Panc1 (cell line): ENCODE measurements at regions not wholly inside any gene's neighbourhood (a gene's known extent, or its start where the extent isn't known, plus 50 kb on each side); places are given as distances from the start of the nearest gene placed in this dataset.

Experiments used
- ATAC-seq: fragments of 200-7000 bp; cut with Tn5 transposase; 2 replicates; pipeline ENCODE4 v1.9.1; 2020; ENCODE audit warnings: mild to moderate bottlenecking, moderate library complexity
- BruUV-seq: library from RNA; stranded (reverse); fragments of 400-500 nt; replicated peaks from 2 replicates; lab custom pipeline; 2021; lab: Mats Ljungman, UMichigan
- CTCF ChIA-PET: fragments of 300-600 bp; sonication (Branson Sonifier 250); formaldehyde crosslinking; loops from one replicate; lab custom pipeline; 2022; ENCODE audit warnings: antibody characterized with exemption; lab: Charles Lee
- POLR2A ChIA-PET: fragments of 300-600 bp; sonication (Branson Sonifier 250); formaldehyde crosslinking; loops from one replicate; lab custom pipeline; 2022; ENCODE audit warnings: antibody characterized with exemption; lab: Charles Lee
- DNase-seq: peaks from one replicate; pipeline ENCODE4 v3.0.0-alpha.2; 2010; ENCODE audit warnings: low read depth, low spot score
- H3K27ac ChIP-seq: 2 replicates; pipeline ENCODE4 v1.5.1; 2011; ENCODE audit warnings: mild to moderate bottlenecking, low read length, inconsistent platforms
- H3K27me3 ChIP-seq: fragments of 200-500 bp; sonication (Bioruptor generic); 2 replicates; pipeline ENCODE4 v1.6.0; 2014; ENCODE audit warnings: low read length, inconsistent platforms; ENCODE audit not compliant: control insufficient read depth, insufficient read depth
- H3K36me3 ChIP-seq: fragments of 200-500 bp; sonication (Bioruptor generic); 2 replicates; pipeline ENCODE4 v1.5.1; 2014; ENCODE audit warnings: inconsistent platforms, mild to moderate bottlenecking, low read length, moderate library complexity; ENCODE audit not compliant: control insufficient read depth, insufficient read depth
- H3K4me1 ChIP-seq: 2 replicates; pipeline ENCODE4 v1.5.1; 2011; ENCODE audit warnings: inconsistent platforms, mild to moderate bottlenecking, low read length, moderate library complexity; ENCODE audit not compliant: control insufficient read depth, insufficient read depth
- H3K4me3 ChIP-seq, 2 experiments: 2 replicates each; pipeline ENCODE4 v1.5.1; 2011 to 2012; ENCODE audit warnings: low read depth in 2 of 2, low read length in 2 of 2, mild to moderate bottlenecking in 2 of 2, inconsistent platforms in 1 of 2, moderate library complexity in 1 of 2
- H3K9me3 ChIP-seq: fragments of 200-500 bp; sonication (Bioruptor generic); 2 replicates; pipeline ENCODE4 v1.5.1; 2014; ENCODE audit warnings: low read depth, mild to moderate bottlenecking, inconsistent platforms, low read length, moderate library complexity; ENCODE audit not compliant: control insufficient read depth, insufficient read depth
- CTCF ChIP-seq: fragments of 450-650 bp; IDR thresholded peaks from 2 replicates; pipeline ENCODE4 v1.5.1; 2017; ENCODE audit warnings: mild to moderate bottlenecking
- POLR2AphosphoS5 ChIP-seq: IDR thresholded peaks from 2 replicates; pipeline ENCODE4 v1.6.1; 2012; ENCODE audit warnings: mild to moderate bottlenecking, low read depth, low read length, moderate library complexity
- REST ChIP-seq, 2 experiments: IDR thresholded peaks; 2 replicates each; pipeline ENCODE4 v1.6.1; 2011 to 2012; ENCODE audit warnings: low read depth in 2 of 2, control low read depth in 1 of 2, low read length in 1 of 2, mild to moderate bottlenecking in 1 of 2, moderate library complexity in 1 of 2; ENCODE audit not compliant: insufficient read depth in 1 of 2
- SIN3A ChIP-seq: IDR thresholded peaks from 2 replicates; pipeline ENCODE4 v1.6.1; 2012; ENCODE audit warnings: low read depth, mild to moderate bottlenecking, low read length, moderate library complexity, borderline replicate concordance; ENCODE audit not compliant: insufficient read depth
- TCF7L2 ChIP-seq: IDR thresholded peaks from 2 replicates; pipeline ENCODE4 v1.6.1; 2011; ENCODE audit warnings: mild to moderate bottlenecking, low read depth, low read length, inconsistent platforms
- in situ Hi-C: cut with HindIII; loops from 2 replicates; pipeline ENCODE4 v1.10.0; 2016; ENCODE audit warnings: low sequenced_read_pairs, low pct_unique_long_range_greater_than_20kb
- intact Hi-C: fragments of 100-400 bp; cut with micrococcal nuclease; formaldehyde crosslinking; loops from one replicate; pipeline ENCODE4 v1.10.0; 2022; ENCODE audit not compliant: unreplicated experiment

GRCh38 chr20:40010483-40010882 lies 678.6 kb downstream of the MAFB start:
- Histone ChIP-seq H3K9me3 (no peaks in the 10 kb centered on the region), H3K27me3 (no peaks in the 10 kb centered on the region), H3K27ac (no peak overlapping the region), H3K4me3 (no peak overlapping the region), H3K4me1 (no peaks in the 10 kb centered on the region), H3K36me3 (no peaks in the 10 kb centered on the region)
- POLR2A ChIA-PET: no interaction called here
- intact Hi-C loops (no loop called here), in situ Hi-C loops (no loop called here)
- CTCF ChIA-PET: no interaction called here
- no TSS peak for BruUV-seq
- no peak for ATAC-seq
- no peak for DNase-seq
- no peak for TF ChIP-seq REST (IDR thresholded peaks at IDR 0.05; ENCODE audit: insufficient read depth in 1 of 2, low read depth in 2 of 2, low read length in 1 of 2)

- TF ChIP-seq TCF7L2: no peak
- no peak for TF ChIP-seq SIN3A
- TF ChIP-seq CTCF: no peak
- no peak for TF ChIP-seq REST (IDR thresholded peaks at IDR 0.05; ENCODE audit: insufficient read depth in 1 of 2, low read depth in 2 of 2, low read length in 1 of 2)
- no peak for TF ChIP-seq POLR2AphosphoS5
- no peaks in the 10 kb centered on the region for H3K36me3 ChIP-seq
- DNase-seq (no peak), ATAC-seq (no peak)
- no peaks in the 10 kb centered on the region for H3K4me1 ChIP-seq
- ChIA-PET CTCF (no interaction called here), POLR2A (no interaction called here)
- intact Hi-C loops: no loop called here
- H3K27me3 ChIP-seq: no peaks in the 10 kb centered on the region
- H3K4me3 ChIP-seq: no peak overlapping the region
- BruUV-seq: no TSS peak
- no peak overlapping the region for H3K27ac ChIP-seq
- in situ Hi-C loops: no loop called here
- no peaks in the 10 kb centered on the region for H3K9me3 ChIP-seq
Measured at GRCh38 chr20:40009542-40009941, 679.5 kb downstream of the MAFB start.
